NOMO-1 (cell line): ENCODE measurements at regions not wholly inside any gene's neighbourhood (a gene's known extent, or its start where the extent isn't known, plus 50 kb on each side); places are given as distances from the start of the nearest gene placed in this dataset.

Experiments used
- DNase-seq, 2 experiments: peaks; one replicate each; lab custom pipeline; 2025; ENCODE audit not compliant: unreplicated experiment in 2 of 2; lab: John Stamatoyannopoulos, UW

DNA sequence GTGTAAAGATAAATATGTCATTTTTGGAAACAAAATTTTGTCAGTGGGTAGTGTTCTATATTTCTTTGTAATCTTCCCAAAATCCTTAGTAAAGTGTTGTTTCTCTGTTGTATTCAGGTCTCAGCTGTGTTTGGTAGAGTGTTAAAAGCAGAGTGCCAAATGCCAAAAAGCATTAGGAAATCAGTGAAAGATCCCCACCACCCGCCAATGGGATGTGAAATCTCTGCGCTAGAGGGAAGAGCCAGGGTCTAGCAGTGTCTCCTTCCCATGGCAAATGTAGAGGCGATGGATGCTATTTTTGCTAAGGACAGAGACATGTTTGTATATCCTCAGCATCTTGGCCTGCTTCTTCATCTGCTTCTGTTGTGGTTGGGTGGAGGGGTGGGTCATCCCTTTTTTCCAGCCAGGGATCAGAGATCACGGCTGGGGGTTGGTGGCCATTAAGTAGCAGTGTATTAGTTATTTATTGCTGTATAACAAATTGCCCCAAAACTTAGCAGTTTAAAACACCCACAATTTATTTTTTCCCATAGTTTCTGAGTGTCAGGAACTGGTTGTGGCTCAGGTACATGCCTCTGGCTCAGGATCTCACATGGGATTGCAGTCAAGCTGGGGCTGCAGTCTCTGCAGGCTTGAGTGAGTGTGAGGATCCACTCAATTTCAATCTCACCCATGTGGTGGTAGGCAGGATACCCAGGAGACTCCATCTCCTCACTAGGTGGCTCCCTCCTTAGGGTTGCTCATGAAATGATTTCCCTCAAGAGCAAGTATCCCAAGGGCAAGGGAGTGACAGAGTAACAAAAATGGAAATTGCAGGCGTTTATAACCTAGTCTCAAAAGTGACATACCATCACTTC is 211.9 kb downstream of the MYCN start:
- DNase-seq = no peak

DNA sequence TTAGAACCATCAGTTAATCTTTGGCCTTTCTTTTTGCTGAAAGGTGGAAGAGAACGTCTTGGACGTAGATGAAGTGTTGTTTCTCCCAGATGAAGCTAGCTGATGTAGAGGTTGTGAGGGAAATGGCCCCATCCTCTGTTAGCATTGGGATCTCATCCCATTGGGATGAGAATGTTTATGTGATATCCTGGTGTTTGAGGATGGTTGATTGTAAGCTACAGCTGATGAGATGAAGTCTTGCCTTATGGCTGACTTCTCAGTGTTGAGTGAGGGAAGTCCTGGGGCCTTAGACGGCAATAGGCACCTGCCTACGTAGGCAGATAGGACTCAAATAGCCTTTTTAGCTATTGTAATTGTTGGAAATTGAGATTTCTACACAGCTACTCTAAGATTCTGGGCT is 211.3 kb downstream of the MYCN start:
- no peak for DNase-seq

DNA sequence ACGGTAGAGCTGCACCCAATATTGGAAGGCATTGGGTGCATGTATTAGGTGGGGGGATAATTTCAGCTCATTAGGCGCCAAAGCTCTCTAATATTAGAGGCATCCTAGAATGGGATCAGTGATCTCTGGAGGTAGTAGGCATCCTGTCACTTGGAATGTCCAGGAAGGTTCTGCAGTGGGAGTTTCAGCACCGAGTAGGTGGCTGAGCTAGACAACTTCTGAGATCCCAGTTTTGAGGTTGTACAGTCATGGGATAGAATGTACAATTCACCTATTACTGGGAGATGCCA is 210.9 kb downstream of the MYCN start:
- DNase-seq = no peak

GRCh38 chr2:16150456-16151280 is 210.3 kb downstream of the MYCN start:
- DNase-seq = no peak

DNA sequence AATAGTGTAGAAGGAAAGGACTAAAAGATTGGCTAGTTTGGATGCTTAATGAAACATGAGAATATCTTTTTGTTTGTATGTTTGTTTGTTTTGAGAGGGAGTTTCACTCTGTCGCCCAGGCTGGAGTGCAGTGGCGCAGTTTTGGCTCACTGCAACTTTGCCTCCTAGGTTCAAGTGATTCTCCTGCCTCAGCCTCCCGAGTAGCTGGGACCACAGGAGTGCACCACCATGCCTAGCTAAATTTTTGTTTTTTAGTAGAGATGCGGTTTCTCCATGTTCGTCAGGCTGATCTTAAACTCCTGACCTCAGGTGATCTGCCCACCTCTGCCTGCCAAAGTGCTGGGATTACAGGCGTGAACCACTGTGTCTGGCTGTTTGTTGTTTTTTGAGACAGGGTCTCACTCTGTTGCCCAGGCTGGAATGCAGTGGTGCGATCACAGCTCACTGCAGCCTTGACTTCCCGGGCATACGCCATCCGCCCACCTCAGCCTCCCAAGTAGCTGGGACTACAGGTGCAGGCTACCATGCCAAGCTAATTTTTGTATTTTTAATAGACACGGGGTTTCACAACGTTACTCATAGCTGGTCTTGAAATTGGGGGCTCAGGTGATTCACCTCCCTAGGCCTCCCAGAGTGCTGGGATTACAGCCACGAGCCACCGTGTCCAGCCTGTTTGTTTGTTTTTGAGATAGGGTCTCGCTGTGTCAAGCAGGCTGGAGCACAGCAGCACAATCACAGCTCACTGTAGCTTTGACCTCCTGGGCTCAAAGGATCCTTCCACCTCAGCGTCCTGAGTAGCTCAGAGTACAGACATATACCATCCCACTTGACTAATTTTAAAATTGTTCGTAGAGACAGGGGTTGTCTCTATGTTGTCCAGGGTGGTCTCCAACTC is 209.2 kb downstream of the MYCN start:
- DNase-seq = no peak

GRCh38 chr2:16148632-16149348 is 208.4 kb downstream of the MYCN start:
- DNase-seq = no peak

DNA sequence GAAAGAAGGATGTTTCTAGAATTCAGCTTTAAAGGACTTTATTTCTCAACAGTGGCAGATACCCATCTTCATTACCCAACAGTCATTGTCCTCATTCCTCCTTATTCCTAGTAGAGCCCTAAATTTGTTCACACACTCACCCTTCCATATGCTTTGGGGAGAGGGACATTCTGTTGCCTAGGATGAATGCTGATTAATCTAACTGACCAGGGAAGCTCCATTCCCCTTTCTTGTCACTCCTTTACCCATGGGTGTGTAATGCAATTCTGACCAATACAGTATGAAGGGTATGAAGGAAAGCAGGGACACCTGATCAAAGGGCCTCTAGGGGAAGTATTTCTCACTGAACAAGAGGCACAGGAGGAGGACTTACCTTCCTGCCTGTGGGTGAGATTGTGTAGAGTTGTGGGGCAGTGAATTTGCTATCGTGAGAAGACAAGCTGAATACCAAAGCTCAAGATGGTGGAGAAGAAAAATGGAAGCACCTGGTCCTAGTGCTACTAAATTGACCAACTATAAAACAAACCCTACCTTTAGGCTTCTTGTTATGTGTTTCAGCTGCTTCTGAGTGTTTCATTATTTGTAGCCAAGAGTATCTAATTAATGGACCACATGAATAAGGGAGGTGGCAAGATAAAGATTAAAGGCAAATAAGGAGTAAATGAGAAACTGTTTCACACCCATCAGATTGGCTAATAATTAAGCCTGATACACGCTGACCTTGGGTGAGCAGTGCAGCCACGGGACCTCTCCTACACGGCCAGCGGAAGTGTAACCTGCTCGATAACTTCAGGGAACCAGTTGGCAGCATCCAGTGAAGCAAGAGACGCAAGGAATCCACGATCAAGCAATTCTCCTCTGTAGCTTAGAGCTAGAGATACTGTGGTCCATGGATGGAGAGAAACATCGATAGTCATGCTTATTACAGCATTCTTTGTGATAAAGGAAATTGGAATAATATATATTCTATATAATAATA is 202.3 kb downstream of the MYCN start:
- peak in 1 of 2 experiments; percentile 55 for DNase-seq

- no peak for DNase-seq
Measured at GRCh38 chr2:16141641-16141921, 201.2 kb downstream of the MYCN start.

DNA sequence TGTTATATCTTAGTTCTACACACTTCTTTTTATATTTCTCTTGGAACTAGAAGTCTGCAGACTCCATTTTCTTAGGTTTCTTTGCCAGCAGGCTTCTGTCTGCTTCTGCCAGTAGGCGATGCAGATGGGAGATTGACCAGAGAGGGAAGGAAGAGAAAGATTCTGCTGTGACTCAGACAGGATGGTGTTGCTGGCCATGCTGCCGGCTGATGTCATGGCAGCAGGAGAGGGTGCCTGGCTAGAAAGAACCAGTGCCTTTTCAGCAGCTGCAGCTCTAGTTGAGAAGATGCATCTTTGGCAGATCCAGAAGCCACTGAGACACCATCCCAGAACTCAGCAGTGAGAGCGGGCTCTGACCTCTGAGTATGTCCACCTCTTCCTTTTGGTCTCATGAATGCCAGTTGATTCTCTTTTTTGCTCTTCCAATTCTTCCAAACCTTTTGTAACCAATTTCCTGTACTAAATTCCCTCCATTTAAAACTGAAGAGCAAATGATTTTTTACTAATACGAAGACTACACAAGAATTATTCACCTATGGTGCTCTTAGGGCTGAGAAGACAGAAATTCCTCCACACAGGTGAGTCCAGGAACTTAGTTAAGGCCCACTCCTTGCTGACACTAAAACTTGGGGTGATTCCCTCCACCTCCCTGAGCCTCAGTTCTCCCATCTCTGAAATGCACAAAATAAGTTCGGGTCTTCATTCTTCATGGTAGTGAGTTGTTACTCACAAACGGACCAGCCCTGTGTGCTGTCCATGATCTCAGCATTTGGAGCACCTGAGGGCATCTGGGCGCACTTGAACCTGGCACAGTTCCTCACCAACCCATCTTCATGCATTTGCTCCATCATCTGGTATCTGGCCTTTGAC is 200.7 kb downstream of the MYCN start:
- DNase-seq = no peak

- no peak for DNase-seq
Measured at GRCh38 chr2:16139663-16140615, 199.6 kb downstream of the MYCN start.

GRCh38 chr2:16138811-16139662 is 198.7 kb downstream of the MYCN start:
- DNase-seq = no peak

DNA sequence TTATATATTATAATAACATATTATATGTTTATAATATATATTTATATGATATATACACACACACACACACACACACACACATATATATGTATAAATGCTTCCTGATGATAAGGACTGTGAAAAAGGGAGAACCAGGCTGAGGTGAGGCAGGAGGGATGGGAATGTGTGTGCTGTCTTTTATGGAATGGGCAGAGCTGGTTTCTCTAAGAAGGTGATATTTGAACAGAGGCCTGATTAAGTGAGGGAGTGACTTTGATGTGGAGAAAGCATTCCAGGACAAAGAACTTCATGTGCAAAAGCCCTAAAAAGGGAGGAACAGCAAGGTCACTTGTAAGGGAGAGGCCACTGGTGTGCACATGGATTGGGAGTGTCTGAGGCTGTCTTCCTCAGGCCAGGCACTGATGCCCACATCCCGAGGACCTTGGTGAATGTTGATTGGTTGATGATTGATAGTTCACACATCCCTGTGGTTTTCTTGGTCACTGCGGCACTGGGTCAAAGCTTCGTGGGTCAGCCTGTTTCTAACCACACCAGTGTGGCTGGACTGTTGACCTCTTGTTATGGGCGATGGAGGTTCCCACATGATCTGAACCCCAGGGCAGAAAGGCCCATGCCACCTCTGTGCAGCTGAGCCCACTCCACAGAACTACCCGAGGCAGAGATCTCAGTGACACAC is 196.9 kb downstream of the MYCN start:
- DNase-seq = no peak

DNA sequence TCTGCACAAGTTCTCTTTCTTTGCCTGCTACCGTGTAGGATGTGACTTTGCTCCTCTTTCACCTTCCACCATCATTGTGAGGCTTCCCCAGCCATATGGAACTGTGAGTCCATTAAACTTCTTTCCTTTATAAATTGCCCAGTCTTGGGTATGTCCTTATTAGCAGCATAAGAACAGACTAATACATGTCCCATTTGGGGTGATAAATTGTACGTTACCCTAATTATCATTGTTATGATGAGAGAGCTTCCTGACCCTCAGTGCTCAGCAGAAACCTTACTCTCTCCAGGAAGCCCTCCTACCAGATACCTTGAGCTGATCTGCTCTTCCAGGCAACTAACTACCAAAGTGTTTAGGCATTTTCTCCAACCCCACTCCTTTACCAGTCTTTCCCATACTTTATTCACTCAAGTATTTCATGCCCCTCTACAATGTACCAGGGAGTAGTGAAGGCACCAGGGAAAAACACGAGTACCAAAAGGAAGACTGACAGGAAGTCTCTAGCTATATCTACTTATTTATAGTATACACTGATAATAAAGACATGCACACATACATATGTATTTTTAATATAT is 196.2 kb downstream of the MYCN start:
- DNase-seq = no peak

- no peak for DNase-seq
Measured at GRCh38 chr2:16135913-16136310, 195.6 kb downstream of the MYCN start.

DNA sequence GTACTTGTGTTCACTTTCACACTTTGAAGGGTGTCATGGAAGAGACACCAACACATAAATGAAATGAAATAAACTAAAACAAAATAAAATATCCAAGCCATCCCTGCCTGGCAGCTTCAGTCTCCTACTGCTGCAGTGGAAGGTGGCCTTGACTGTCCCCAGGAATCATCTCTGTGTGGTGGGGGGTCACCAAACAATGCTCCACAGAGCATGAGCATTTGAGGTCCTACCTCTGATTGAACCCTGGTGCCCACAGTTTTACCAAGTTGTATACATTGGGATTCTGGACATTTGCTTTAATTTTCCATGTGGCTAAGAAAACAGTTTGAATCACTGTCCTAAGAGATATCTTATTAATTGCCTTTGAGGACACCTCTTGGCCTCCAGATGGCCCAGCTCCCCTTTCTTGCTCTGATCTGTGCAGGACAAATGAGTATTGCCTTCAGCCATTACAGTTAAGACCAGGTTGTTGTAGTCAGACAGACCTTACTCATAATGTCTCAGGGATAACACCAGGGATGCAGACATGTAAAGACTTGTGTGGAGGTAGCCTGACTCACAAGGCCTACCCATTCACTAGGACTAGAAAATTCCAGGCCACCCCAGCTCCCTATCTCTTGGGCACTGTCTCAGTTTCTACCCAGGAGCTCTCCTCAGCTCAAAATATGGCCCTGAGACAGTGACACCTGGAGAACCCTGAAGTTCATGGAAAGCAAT is 195.0 kb downstream of the MYCN start:
- no peak for DNase-seq
